HCT116 (cell line): ENCODE measurements at regions not wholly inside any gene's neighbourhood (a gene's known extent, or its start where the extent isn't known, plus 50 kb on each side); places are given as distances from the start of the nearest gene placed in this dataset.

ENCODE experiments used
- TF ChIP-seq, protein P1 (sequence below): IDR thresholded peaks from 2 replicates; pipeline ENCODE4 v1.6.1; 2012; ENCODE audit warnings: low read depth
- TF ChIP-seq, protein P2 (sequence below), 3 experiments: fragments of 200-600 bp in 1 of 3; sonication (generic) in 1 of 3; IDR thresholded peaks in 2 of 3; conservative IDR thresholded peaks in 1 of 3; 2 replicates each; pipeline ENCODE4 v1.5.1; 2012 to 2017; ENCODE audit warnings: low read depth in 2 of 3, low read length in 2 of 3, antibody characterized with exemption in 1 of 3, borderline replicate concordance in 1 of 3, control low read depth in 1 of 3, mild to moderate bottlenecking in 1 of 3, mixed read lengths in 1 of 3, mixed run types in 1 of 3, moderate library complexity in 1 of 3; ENCODE audit not compliant: insufficient read depth in 1 of 3

DNA sequence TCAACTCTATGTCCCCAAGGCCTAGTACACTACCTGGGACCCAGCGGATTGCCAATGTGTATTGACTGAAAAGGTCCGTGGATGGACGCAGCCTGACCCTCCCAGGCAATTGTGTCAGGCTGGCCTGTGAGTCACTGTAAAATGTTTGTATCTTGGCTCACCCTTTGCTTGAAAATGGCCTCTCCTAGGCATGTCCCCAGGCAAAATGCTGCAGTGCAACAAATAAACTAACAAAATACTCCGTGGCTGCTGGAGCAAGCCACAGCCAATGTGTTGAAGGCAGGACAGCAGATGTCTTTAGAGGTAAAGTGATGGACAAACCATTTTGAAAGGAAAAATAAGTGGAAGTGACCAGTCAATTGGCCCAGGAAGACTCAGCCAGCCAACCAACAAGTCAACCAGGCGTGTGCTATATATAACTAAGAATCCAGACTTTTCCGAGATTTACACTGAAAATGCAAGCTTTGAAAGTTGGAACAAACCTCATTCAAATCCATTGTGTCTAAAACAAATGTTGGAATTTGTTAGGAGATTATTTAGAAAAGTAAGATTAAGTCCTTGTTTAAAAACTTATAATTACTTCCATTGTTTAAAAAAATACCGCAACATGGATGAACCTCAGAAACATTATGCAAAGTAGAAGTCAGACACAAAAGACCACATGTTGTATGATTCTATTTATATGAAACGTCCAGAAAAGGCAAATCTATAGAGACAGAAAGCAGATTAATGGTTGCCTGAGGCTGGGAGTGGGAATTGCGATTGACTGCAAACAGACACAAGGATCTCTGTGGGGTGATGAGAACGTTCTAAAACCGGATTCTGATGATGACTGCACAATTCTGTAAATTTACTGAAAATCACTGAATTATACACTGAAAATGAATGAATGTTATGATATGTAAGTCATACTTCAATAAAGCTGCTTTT lies 191.2 kb downstream of the TLE3 start:
- TF ChIP-seq, protein P1, sequence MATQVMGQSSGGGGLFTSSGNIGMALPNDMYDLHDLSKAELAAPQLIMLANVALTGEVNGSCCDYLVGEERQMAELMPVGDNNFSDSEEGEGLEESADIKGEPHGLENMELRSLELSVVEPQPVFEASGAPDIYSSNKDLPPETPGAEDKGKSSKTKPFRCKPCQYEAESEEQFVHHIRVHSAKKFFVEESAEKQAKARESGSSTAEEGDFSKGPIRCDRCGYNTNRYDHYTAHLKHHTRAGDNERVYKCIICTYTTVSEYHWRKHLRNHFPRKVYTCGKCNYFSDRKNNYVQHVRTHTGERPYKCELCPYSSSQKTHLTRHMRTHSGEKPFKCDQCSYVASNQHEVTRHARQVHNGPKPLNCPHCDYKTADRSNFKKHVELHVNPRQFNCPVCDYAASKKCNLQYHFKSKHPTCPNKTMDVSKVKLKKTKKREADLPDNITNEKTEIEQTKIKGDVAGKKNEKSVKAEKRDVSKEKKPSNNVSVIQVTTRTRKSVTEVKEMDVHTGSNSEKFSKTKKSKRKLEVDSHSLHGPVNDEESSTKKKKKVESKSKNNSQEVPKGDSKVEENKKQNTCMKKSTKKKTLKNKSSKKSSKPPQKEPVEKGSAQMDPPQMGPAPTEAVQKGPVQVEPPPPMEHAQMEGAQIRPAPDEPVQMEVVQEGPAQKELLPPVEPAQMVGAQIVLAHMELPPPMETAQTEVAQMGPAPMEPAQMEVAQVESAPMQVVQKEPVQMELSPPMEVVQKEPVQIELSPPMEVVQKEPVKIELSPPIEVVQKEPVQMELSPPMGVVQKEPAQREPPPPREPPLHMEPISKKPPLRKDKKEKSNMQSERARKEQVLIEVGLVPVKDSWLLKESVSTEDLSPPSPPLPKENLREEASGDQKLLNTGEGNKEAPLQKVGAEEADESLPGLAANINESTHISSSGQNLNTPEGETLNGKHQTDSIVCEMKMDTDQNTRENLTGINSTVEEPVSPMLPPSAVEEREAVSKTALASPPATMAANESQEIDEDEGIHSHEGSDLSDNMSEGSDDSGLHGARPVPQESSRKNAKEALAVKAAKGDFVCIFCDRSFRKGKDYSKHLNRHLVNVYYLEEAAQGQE = no peak
- TF ChIP-seq, protein P2, sequence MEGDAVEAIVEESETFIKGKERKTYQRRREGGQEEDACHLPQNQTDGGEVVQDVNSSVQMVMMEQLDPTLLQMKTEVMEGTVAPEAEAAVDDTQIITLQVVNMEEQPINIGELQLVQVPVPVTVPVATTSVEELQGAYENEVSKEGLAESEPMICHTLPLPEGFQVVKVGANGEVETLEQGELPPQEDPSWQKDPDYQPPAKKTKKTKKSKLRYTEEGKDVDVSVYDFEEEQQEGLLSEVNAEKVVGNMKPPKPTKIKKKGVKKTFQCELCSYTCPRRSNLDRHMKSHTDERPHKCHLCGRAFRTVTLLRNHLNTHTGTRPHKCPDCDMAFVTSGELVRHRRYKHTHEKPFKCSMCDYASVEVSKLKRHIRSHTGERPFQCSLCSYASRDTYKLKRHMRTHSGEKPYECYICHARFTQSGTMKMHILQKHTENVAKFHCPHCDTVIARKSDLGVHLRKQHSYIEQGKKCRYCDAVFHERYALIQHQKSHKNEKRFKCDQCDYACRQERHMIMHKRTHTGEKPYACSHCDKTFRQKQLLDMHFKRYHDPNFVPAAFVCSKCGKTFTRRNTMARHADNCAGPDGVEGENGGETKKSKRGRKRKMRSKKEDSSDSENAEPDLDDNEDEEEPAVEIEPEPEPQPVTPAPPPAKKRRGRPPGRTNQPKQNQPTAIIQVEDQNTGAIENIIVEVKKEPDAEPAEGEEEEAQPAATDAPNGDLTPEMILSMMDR (IDR thresholded peaks at IDR 0.05 in 2 of 3, conservative IDR thresholded peaks at IDR 0.05 in 1 of 3; ENCODE audit: borderline replicate concordance in 1 of 3, insufficient read depth in 1 of 3, low read depth in 2 of 3, low read length in 2 of 3) = no peak
